DOHH2 (cell line): ENCODE measurements at regions not wholly inside any gene's neighbourhood (a gene's known extent, or its start where the extent isn't known, plus 50 kb on each side); places are given as distances from the start of the nearest gene placed in this dataset.

ENCODE experiments used
- H3F3A ChIP-seq: fragments of 200-600 bp; sonication (generic), shearing (Covaris generic); 2 replicates; pipeline ENCODE4 v1.6.0; 2016; ENCODE audit warnings: antibody characterized with exemption, mild to moderate bottlenecking; ENCODE audit not compliant: control insufficient read depth, insufficient read depth
- H3K27ac ChIP-seq: fragments of 200-600 bp; sonication (generic); 2 replicates; pipeline ENCODE4 v1.5.1; 2014; ENCODE audit warnings: low read depth, mild to moderate bottlenecking, low read length, moderate library complexity
- H3K27me3 ChIP-seq: fragments of 200-600 bp; sonication (generic); 2 replicates; pipeline ENCODE4 v1.6.1; 2014; ENCODE audit warnings: mild to moderate bottlenecking, low read length, mixed read lengths; ENCODE audit not compliant: control insufficient read depth
- H3K36me3 ChIP-seq: fragments of 200-600 bp; sonication (generic); 2 replicates; pipeline ENCODE4 v1.6.1; 2014; ENCODE audit warnings: mild to moderate bottlenecking, low read length, moderate library complexity, mixed read lengths; ENCODE audit not compliant: control insufficient read depth
- H3K4me1 ChIP-seq: fragments of 200-600 bp; sonication (generic); 2 replicates; pipeline ENCODE4 v1.6.1; 2014; ENCODE audit warnings: mild to moderate bottlenecking, low read length, mixed read lengths; ENCODE audit not compliant: control insufficient read depth
- H3K4me2 ChIP-seq: fragments of 200-600 bp; sonication (generic); 2 replicates; pipeline ENCODE4 v1.6.0; 2014; ENCODE audit warnings: mild to moderate bottlenecking, low read length, moderate library complexity
- H3K4me3 ChIP-seq: fragments of 200-600 bp; sonication (generic); 2 replicates; pipeline ENCODE4 v1.5.1; 2014; ENCODE audit warnings: mild to moderate bottlenecking, low read length, mixed read lengths
- H3K79me2 ChIP-seq: fragments of 200-600 bp; sonication (generic); 2 replicates; pipeline ENCODE4 v1.6.1; 2014; ENCODE audit warnings: mild to moderate bottlenecking, low read length, mixed read lengths; ENCODE audit not compliant: control insufficient read depth
- H3K9me2 ChIP-seq: fragments of 200-600 bp; sonication (generic); replicated peaks from 2 replicates; pipeline ENCODE4 v1.6.1; 2014; ENCODE audit warnings: mild to moderate bottlenecking, low read length, mixed read lengths; ENCODE audit not compliant: control insufficient read depth
- H3K9me3 ChIP-seq: fragments of 200-600 bp; sonication (generic); 2 replicates; pipeline ENCODE4 v1.6.1; 2014; ENCODE audit warnings: antibody characterized with exemption, low read length, mixed read lengths; ENCODE audit not compliant: control insufficient read depth, insufficient read depth
- H4K20me1 ChIP-seq: fragments of 200-600 bp; sonication (generic); 2 replicates; pipeline ENCODE4 v1.6.0; 2014; ENCODE audit warnings: low read depth, mild to moderate bottlenecking, antibody characterized with exemption, low read length, moderate library complexity; ENCODE audit not compliant: control insufficient read depth, insufficient read depth
- EZH2phosphoT487 ChIP-seq: fragments of 200-600 bp; sonication (generic); IDR thresholded peaks from 2 replicates; pipeline ENCODE4 v1.6.1; 2017; ENCODE audit warnings: borderline replicate concordance, mild to moderate bottlenecking, antibody characterized with exemption, low read length, moderate library complexity, mixed read lengths
- TF ChIP-seq, protein P1 (sequence below): fragments of 200-600 bp; sonication (generic); IDR thresholded peaks from one replicate; pipeline ENCODE4 v1.5.1; 2014; ENCODE audit warnings: antibody characterized with exemption, mild to moderate bottlenecking, low read depth, low read length; ENCODE audit not compliant: poor library complexity, severe bottlenecking

DNA sequence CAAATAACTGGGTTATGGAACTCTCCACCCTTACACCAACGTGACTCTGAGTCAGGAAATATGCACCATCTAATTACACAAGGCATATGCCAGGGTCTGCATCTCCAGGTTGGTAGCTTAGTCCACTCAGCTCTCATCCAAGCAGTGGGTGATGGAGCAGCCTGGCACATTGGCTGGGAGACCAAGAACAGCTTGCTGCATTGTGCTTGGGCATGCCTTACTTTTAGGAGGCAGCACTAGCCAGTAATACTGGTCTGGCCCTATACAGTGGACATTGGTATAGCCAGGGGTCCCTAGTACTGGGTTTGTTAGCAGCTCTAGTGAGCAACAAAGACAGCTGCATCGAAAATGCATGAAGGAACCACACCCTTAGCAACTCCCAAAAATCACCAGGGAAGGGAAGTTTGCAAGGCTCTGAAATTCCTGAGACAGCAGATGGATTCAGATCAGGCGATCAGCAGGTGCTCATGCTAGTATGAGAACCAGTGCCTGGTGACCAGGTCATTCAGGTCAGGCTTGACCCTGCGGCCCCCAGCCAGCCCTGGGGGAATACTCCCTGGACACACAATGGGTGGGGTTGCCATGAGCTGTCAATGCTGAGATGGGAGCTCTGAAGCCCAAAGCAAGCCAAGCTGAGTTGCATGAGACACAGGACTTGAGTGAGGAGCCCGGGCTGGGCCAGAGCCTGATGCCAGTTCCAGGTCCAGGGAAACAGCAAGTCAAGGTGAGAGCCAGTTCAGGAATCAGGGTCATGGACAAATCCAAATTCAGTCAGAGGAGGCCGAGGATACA, 217.9 kb upstream of the ZMIZ1 start:
- H3F3A ChIP-seq: no peaks in the 10 kb centered on the region
- no peaks in the 10 kb centered on the region for H3K27me3 ChIP-seq
- H3K9me2 ChIP-seq: no peaks in the 10 kb centered on the region
- 0 out of 2 replicates have a peak, but pooled peaks cover 5% of the 10 kb centered on the region for H4K20me1 ChIP-seq
- no peak overlapping the region for H3K4me2 ChIP-seq
- H3K4me1 ChIP-seq: no peaks in the 10 kb centered on the region
- no peak overlapping the region for H3K27ac ChIP-seq
- H3K4me3 ChIP-seq: no peak overlapping the region
- TF ChIP-seq EZH2phosphoT487: no peak
- TF ChIP-seq, protein P1, sequence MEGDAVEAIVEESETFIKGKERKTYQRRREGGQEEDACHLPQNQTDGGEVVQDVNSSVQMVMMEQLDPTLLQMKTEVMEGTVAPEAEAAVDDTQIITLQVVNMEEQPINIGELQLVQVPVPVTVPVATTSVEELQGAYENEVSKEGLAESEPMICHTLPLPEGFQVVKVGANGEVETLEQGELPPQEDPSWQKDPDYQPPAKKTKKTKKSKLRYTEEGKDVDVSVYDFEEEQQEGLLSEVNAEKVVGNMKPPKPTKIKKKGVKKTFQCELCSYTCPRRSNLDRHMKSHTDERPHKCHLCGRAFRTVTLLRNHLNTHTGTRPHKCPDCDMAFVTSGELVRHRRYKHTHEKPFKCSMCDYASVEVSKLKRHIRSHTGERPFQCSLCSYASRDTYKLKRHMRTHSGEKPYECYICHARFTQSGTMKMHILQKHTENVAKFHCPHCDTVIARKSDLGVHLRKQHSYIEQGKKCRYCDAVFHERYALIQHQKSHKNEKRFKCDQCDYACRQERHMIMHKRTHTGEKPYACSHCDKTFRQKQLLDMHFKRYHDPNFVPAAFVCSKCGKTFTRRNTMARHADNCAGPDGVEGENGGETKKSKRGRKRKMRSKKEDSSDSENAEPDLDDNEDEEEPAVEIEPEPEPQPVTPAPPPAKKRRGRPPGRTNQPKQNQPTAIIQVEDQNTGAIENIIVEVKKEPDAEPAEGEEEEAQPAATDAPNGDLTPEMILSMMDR: no peak
- no peaks in the 10 kb centered on the region for H3K36me3 ChIP-seq
- no peaks in the 10 kb centered on the region for H3K9me3 ChIP-seq
- H3K79me2 ChIP-seq: no peaks in the 10 kb centered on the region

DNA sequence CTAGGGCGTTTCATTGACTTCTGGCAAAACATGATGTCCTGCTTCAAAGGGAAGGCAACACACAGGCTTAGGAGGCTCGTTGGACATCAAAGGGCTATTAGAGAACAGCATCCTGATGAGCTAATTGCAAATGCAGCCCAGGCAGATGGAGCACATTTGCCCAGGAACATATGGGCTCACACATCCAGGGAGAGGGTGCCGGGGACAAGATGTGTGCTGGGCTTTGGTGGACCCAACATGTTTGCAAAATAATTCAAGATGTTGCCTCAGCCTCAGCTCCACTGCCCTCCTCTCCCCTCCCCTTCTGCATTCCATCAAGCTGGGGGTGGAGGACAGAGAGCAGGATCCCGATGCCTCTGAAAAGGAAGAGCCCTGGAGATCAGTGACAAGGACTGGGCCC, 217.1 kb upstream of the ZMIZ1 start:
- Histone ChIP-seq H3F3A (no peaks in the 10 kb centered on the region), H3K4me3 (no peak overlapping the region), H4K20me1 (0 out of 2 replicates have a peak, but pooled peaks cover 5% of the 10 kb centered on the region), H3K4me1 (no peaks in the 10 kb centered on the region), H3K79me2 (no peaks in the 10 kb centered on the region), H3K27ac (no peak overlapping the region), H3K27me3 (no peaks in the 10 kb centered on the region), H3K9me2 (no peaks in the 10 kb centered on the region), H3K4me2 (no peak overlapping the region), H3K36me3 (no peaks in the 10 kb centered on the region), H3K9me3 (no peaks in the 10 kb centered on the region)
- no peak for TF ChIP-seq EZH2phosphoT487
- TF ChIP-seq, protein P1: no peak

DNA sequence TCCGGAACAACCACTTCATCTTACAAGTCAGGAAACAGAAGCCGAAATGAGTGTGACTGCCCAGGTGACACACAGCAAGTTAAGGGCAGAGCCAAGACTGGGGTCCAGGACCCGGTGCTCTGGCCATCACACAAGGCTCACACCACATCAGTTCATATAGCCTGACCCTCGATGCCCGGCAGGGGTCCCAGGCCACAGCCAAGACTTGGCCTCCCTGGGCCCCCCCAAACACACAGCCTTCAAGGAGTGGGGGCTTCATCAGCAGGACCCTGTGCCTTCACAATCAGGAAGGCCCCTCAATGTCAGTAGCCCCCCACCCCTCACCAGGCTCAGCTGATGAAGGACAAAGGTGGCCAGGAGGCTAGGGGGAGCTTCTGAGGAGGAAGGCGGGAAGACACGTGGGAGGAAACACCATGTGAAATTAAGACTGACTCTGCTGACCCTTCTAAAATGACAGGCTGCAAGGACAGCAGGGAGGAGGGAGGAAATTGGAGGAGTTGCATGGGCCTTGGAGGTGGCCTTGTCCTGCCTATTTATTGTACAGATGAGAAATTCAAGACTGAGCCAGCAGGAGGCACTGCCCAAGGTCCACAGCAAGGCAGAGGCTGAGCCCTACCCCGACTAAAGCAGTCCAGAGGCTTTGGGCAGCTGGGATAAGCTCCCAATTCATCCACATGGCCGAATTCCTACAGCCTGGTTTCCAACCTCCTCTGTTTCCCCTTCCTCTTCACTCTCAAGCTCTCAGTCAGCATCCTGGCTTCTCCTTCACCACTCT, 216.1 kb upstream of the ZMIZ1 start:
- no peak overlapping the region for H3K4me2 ChIP-seq
- no peaks in the 10 kb centered on the region for H3K79me2 ChIP-seq
- H3K27ac ChIP-seq: no peak overlapping the region
- H3K9me3 ChIP-seq: no peaks in the 10 kb centered on the region
- 0 out of 2 replicates have a peak, but pooled peaks cover 5% of the 10 kb centered on the region for H4K20me1 ChIP-seq
- H3K4me3 ChIP-seq: no peak overlapping the region
- H3K4me1 ChIP-seq: no peaks in the 10 kb centered on the region
- H3K27me3 ChIP-seq: no peaks in the 10 kb centered on the region
- H3K9me2 ChIP-seq: no peaks in the 10 kb centered on the region
- TF ChIP-seq, protein P1: peak; percentile 30
- TF ChIP-seq EZH2phosphoT487: no peak
- no peaks in the 10 kb centered on the region for H3F3A ChIP-seq
- no peaks in the 10 kb centered on the region for H3K36me3 ChIP-seq
